Psoas muscle (tissue), 7 donors: ENCODE measurements at regions not wholly inside any gene's neighbourhood (a gene's known extent, or its start where the extent isn't known, plus 50 kb on each side); places are given as distances from the start of the nearest gene placed in this dataset.

ENCODE experiments used
- ATAC-seq, 4 donors: fragments of 200-7000 bp; cut with Tn5 transposase; one replicate each; pipeline ENCODE4 v1.9.1; 2020; ENCODE audit warnings: moderate library complexity in 3 of 4, mild to moderate bottlenecking in 2 of 4
- DNase-seq, 2 donors: peaks; one replicate each; pipeline ENCODE4 v3.0.0-alpha.2; 2020
- H3K27ac ChIP-seq: fragments of 200-600 bp; one replicate; pipeline ENCODE4 v1.8.0; 2022
- H3K27me3 ChIP-seq, 3 donors: fragments of 200-600 bp in 1 of 3; one replicate each; pipeline versions ENCODE4 v1.6.1 to v1.8.0; 2013 to 2022; ENCODE audit warnings: low read length in 2 of 3, mild to moderate bottlenecking in 2 of 3, moderate library complexity in 1 of 3; ENCODE audit not compliant: insufficient read depth in 3 of 3
- H3K36me3 ChIP-seq, 2 donors: fragments of 200-600 bp in 1 of 2; one replicate each; pipeline versions ENCODE4 v1.6.1 to v1.8.0; 2013 to 2022; ENCODE audit warnings: low read depth in 1 of 2, mild to moderate bottlenecking in 1 of 2, moderate library complexity in 1 of 2; ENCODE audit not compliant: insufficient read depth in 1 of 2
- H3K4me1 ChIP-seq: fragments of 200-600 bp; one replicate; pipeline ENCODE4 v1.8.0; 2022
- H3K4me3 ChIP-seq: fragments of 200-600 bp; one replicate; pipeline ENCODE4 v1.8.0; 2022; ENCODE audit warnings: mild to moderate bottlenecking
- H3K9me3 ChIP-seq: fragments of 200-600 bp; one replicate; pipeline ENCODE4 v1.8.0; 2022
- CTCF ChIP-seq: fragments of 200-600 bp; IDR thresholded peaks from one replicate; pipeline ENCODE4 v1.8.0; 2022; ENCODE audit warnings: antibody characterized with exemption
- WGBS, 3 donors: extraction: QIAGEN DNeasy Blood & Tissue Kit; methylation state at CpG; one replicate each; pipeline versions ENCODE4 v1.1.6 to v1.1.7; 2013; 5-methylcytosine and 5-hydroxymethylcytosine counted together
- intact Hi-C, 2 donors: fragments of 100-400 bp; cut with DNase I; formaldehyde crosslinking; loops; one replicate each; pipeline versions ENCODE4 v1.11.0 to v1.14.2; 2022
- donor health status: healthy with polysubstance abuse.
- donor health status: DM: no; HTN: no; CAD: no; lungs with moderate emphysema.
- donor health status: Bipolar disorder and iron deficiency.
- donor health status: healthy.
- donor health status: DM: yes; HTN: yes; CAD: no.
- donor health status: DM: no; HTN: no; CAD: no.
- donor health status: DM: yes; HTN: yes; CAD: no.

- H3K9me3 ChIP-seq, result no peaks in the 10 kb centered on the region
- no peak overlapping the region for H3K27ac ChIP-seq
- H3K27me3 ChIP-seq, result no peaks in the 10 kb centered on the region
- ATAC-seq (no peak), DNase-seq (no peak)
- H3K4me1 ChIP-seq, result no peaks in the 10 kb centered on the region
- intact Hi-C loops, result no loop called here
- no peaks in the 10 kb centered on the region for H3K36me3 ChIP-seq
- H3K4me3 ChIP-seq, result no peak overlapping the region
- no peak for TF ChIP-seq CTCF
- WGBS, 3 donors, result 75 to 76% (median 75%) methylated on average over 2 of the region's 2 CpGs
These were observed 725.8 kb downstream of the KCTD16 start for GRCh38 chr5:144896473-144896872.

DNA sequence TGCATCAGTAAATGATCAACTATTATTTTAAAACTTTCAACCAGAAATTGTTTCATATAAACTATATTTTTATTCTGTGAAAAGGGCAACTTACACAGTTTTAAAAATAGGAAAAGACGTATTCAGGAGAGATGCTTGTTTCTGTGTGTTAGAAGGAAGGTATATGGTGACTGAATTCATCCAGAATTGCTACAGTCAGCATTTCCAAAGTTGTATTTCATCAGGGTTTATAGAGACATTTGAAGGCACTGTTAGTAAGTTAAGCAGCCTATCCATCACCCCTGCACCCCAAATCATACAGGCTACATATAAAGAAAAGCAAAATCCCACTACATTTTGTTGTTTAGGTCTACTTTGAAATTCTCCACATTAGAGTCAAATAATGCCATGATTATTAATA lies 716.0 kb downstream of the KCTD16 start:
- 80 to 83% (median 81%) methylated on average over 1 of the region's 1 CpG for WGBS, 3 donors
- Histone ChIP-seq H3K4me1 (no peaks in the 10 kb centered on the region), H3K9me3 (no peaks in the 10 kb centered on the region), H3K4me3 (no peak overlapping the region), H3K27ac (no peak overlapping the region), H3K36me3 (no peaks in the 10 kb centered on the region), H3K27me3 (no peaks in the 10 kb centered on the region)
- no peak for TF ChIP-seq CTCF
- intact Hi-C loops, result no loop called here
- DNase-seq (no peak), ATAC-seq (no peak)

DNA sequence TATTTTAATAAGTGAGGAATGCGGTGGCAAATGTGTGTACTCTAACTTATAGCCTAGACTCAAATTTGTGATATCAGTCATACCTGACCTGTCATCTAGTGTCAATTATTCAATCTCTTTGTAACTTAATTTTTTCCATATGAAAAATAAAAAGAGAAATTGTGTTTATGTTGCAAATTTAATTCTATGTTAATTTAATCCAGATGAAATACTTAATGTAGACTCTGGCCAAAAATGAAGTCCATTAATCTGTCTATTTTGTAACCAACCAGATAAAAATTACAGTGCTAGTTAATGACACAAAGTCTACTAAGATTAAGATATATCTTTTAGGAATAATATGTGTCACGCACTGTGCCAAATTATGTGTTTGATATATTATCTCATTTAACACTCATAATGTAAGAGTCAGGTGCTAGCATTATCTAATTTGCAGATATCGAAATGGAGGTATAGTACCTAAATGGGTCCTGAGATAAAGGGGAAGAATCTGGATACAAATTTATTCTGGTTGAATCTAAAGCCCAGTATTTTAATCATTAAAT lies 712.1 kb downstream of the KCTD16 start:
- no peaks in the 10 kb centered on the region for H3K4me1 ChIP-seq
- DNase-seq (no peak), ATAC-seq (no peak)
- no peak overlapping the region for H3K27ac ChIP-seq
- 88 to 92% (median 90%) methylated on average over 3 of the region's 3 CpGs for WGBS, 3 donors
- TF ChIP-seq CTCF, result no peak
- no peaks in the 10 kb centered on the region for H3K27me3 ChIP-seq
- no peak overlapping the region for H3K4me3 ChIP-seq
- intact Hi-C loops, result no loop called here
- no peaks in the 10 kb centered on the region for H3K36me3 ChIP-seq
- no peaks in the 10 kb centered on the region for H3K9me3 ChIP-seq

GRCh38 chr5:144880513-144880912 lies 709.8 kb downstream of the KCTD16 start:
- WGBS, 3 donors, result 41 to 57% (median 55%) methylated on average over 2 of the region's 2 CpGs

More at GRCh38 chr5:144880513-144880912, 709.8 kb downstream of the KCTD16 start:
- Histone ChIP-seq H3K4me3 (no peak overlapping the region), H3K36me3 (no peaks in the 10 kb centered on the region), H3K9me3 (no peaks in the 10 kb centered on the region), H3K4me1 (no peaks in the 10 kb centered on the region), H3K27ac (no peak overlapping the region), H3K27me3 (no peaks in the 10 kb centered on the region)
- no peak for ATAC-seq
- intact Hi-C loops, result no loop called here
- DNase-seq, result no peak
- no peak for TF ChIP-seq CTCF
